GM12878 (cell line): ENCODE measurements at regions not wholly inside any gene's neighbourhood (a gene's known extent, or its start where the extent isn't known, plus 50 kb on each side); places are given as distances from the start of the nearest gene placed in this dataset.

ENCODE experiments used
- ASH2L ChIP-seq: fragments of 300-600, 200-600 bp; sonication (generic); IDR thresholded peaks from 2 replicates; pipeline ENCODE4 v1.6.1; 2017; ENCODE audit warnings: low read depth, mild to moderate bottlenecking, borderline replicate concordance
- BRCA1 ChIP-seq: IDR thresholded peaks from 2 replicates; pipeline ENCODE4 v1.6.1; 2011; ENCODE audit warnings: low read depth, low read length, improper control_type of control experiment
- FOXK2 ChIP-seq: fragments of 450-650 bp; IDR thresholded peaks from 2 replicates; pipeline ENCODE4 v1.6.1; 2017; ENCODE audit warnings: mild to moderate bottlenecking, moderate library complexity
- IRF3 ChIP-seq: fragments of 450-650 bp; IDR thresholded peaks from 2 replicates; pipeline ENCODE4 v1.6.1; 2014; ENCODE audit warnings: mild to moderate bottlenecking
- POLR2A ChIP-seq: IDR thresholded peaks from 2 replicates; pipeline ENCODE4 v1.6.1; 2011; ENCODE audit warnings: low read depth, mild to moderate bottlenecking, low read length
- SMC3 ChIP-seq: IDR thresholded peaks from 2 replicates; pipeline ENCODE4 v1.6.1; 2011; ENCODE audit warnings: low read length, improper control_type of control experiment, borderline replicate concordance
- SP1 ChIP-seq: IDR thresholded peaks from one replicate; pipeline ENCODE4 v1.6.1; 2011; ENCODE audit warnings: low read depth, low read length
- SPI1 ChIP-seq: IDR thresholded peaks from 2 replicates; pipeline ENCODE4 v1.6.1; 2011; ENCODE audit warnings: low read depth, mild to moderate bottlenecking, low read length, moderate library complexity, borderline replicate concordance; ENCODE audit not compliant: insufficient read depth
- TBL1XR1 ChIP-seq: IDR thresholded peaks from 2 replicates; pipeline ENCODE4 v1.6.1; 2012; ENCODE audit warnings: low read depth, low read length, improper control_type of control experiment
- ZBTB33 ChIP-seq: fragments of 450-650 bp; IDR thresholded peaks from 2 replicates; pipeline ENCODE4 v1.6.1; 2017; ENCODE audit warnings: mild to moderate bottlenecking
- TF ChIP-seq, protein P1 (sequence below), 3 experiments: IDR thresholded peaks in 2 of 3; conservative IDR thresholded peaks in 1 of 3; 2 replicates each; pipeline ENCODE4 v1.5.1; 2011; ENCODE audit warnings: low read depth in 3 of 3, low read length in 3 of 3, mild to moderate bottlenecking in 3 of 3, control low read depth in 2 of 3, moderate library complexity in 2 of 3, inconsistent platforms in 1 of 3, mixed read lengths in 1 of 3; ENCODE audit not compliant: control insufficient read depth in 2 of 3, insufficient read depth in 1 of 3; ENCODE audit errors: extremely low read depth in 1 of 3

GRCh38 chr4:118557298-118557851 is 127.8 kb upstream of the METTL14 start:
- TF ChIP-seq FOXK2 (no peak), SMC3 (no peak), SP1 (no peak), TBL1XR1 (no peak), BRCA1 (no peak), ASH2L (no peak), POLR2A (no peak), ZBTB33 (no peak), SPI1 (no peak), IRF3 (no peak)
- TF ChIP-seq, protein P1, sequence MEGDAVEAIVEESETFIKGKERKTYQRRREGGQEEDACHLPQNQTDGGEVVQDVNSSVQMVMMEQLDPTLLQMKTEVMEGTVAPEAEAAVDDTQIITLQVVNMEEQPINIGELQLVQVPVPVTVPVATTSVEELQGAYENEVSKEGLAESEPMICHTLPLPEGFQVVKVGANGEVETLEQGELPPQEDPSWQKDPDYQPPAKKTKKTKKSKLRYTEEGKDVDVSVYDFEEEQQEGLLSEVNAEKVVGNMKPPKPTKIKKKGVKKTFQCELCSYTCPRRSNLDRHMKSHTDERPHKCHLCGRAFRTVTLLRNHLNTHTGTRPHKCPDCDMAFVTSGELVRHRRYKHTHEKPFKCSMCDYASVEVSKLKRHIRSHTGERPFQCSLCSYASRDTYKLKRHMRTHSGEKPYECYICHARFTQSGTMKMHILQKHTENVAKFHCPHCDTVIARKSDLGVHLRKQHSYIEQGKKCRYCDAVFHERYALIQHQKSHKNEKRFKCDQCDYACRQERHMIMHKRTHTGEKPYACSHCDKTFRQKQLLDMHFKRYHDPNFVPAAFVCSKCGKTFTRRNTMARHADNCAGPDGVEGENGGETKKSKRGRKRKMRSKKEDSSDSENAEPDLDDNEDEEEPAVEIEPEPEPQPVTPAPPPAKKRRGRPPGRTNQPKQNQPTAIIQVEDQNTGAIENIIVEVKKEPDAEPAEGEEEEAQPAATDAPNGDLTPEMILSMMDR (IDR thresholded peaks at IDR 0.05 in 2 of 3, conservative IDR thresholded peaks at IDR 0.05 in 1 of 3; ENCODE audit: control insufficient read depth in 2 of 3, extremely low read depth in 1 of 3, insufficient read depth in 1 of 3, low read depth in 3 of 3, low read length in 3 of 3): no peak
